ENCODE measurements at regions not wholly inside any gene's neighbourhood (a gene's known extent, or its start where the extent isn't known, plus 50 kb on each side); places are given as distances from the start of the nearest gene placed in this dataset.

GRCh38 chr6:97456070-97456469 lies 173.1 kb upstream of the MMS22L start:
- no peaks in the 10 kb centered on the region for H3K9me3 Mint-ChIP-seq (ENCODE audit: low read depth)
- DNase-seq (no peak), ATAC-seq (no peak)
- peaks cover 7% of the 10 kb centered on the region for H3K27me3 Mint-ChIP-seq
- H3K36me3 Mint-ChIP-seq (ENCODE audit: low read depth): no peaks in the 10 kb centered on the region
- no peaks in the 10 kb centered on the region for H3K4me1 Mint-ChIP-seq
- no peak overlapping the region for H3K27ac Mint-ChIP-seq
- ChIA-PET CTCF (no interaction called here), POLR2A (no interaction called here)
- no peak overlapping the region for H3K4me3 Mint-ChIP-seq
- intact Hi-C loops (cut with DNase I, micrococcal nuclease): no loop called here

- no peak for ATAC-seq
- ChIA-PET POLR2A (no interaction called here), CTCF (interaction anchor here (1.4 kb wide), 1 partner anchor 14 kb away, joined by 4 read pairs; no protein-coding TSS in a partner anchor)
- Mint-ChIP-seq H3K36me3 (ENCODE audit: low read depth) (no peaks in the 10 kb centered on the region), H3K4me1 (no peaks in the 10 kb centered on the region), H3K9me3 (ENCODE audit: low read depth) (no peaks in the 10 kb centered on the region), H3K4me3 (no peak overlapping the region), H3K27me3 (peaks cover 7% of the 10 kb centered on the region), H3K27ac (no peak overlapping the region)
- intact Hi-C loops (cut with DNase I, micrococcal nuclease): no loop called here
- DNase-seq: no peak
Observed at GRCh38 chr6:97459535-97459934, 176.5 kb upstream of the MMS22L start.

GRCh38 chr6:97459986-97460385 lies 177.0 kb upstream of the MMS22L start:
- H3K4me1 Mint-ChIP-seq: no peaks in the 10 kb centered on the region
- no peak overlapping the region for H3K27ac Mint-ChIP-seq
- no peak for DNase-seq
- no peak for ATAC-seq
- intact Hi-C loops (cut with DNase I, micrococcal nuclease): no loop called here
- ChIA-PET CTCF (interaction anchor here (1.4 kb wide), 1 partner anchor 13 kb away, joined by 4 read pairs; no protein-coding TSS in a partner anchor), POLR2A (no interaction called here)
- no peaks in the 10 kb centered on the region for H3K9me3 Mint-ChIP-seq (ENCODE audit: low read depth)
- peaks cover 7% of the 10 kb centered on the region for H3K27me3 Mint-ChIP-seq
- H3K36me3 Mint-ChIP-seq (ENCODE audit: low read depth): no peaks in the 10 kb centered on the region
- H3K4me3 Mint-ChIP-seq: no peak overlapping the region

- ChIA-PET CTCF (interaction anchor here (0.7 kb wide), 1 partner anchor 1634 kb away, joined by 3 read pairs; no protein-coding TSS in a partner anchor), POLR2A (no interaction called here)
- Mint-ChIP-seq H3K4me1 (no peaks in the 10 kb centered on the region), H3K36me3 (ENCODE audit: low read depth) (no peaks in the 10 kb centered on the region), H3K9me3 (ENCODE audit: low read depth) (no peaks in the 10 kb centered on the region), H3K4me3 (no peak overlapping the region), H3K27ac (no peak overlapping the region), H3K27me3 (peaks cover 7% of the 10 kb centered on the region)
- intact Hi-C loops (cut with DNase I, micrococcal nuclease): no loop called here
- ATAC-seq (no peak), DNase-seq (no peak)
Observed at GRCh38 chr6:97460394-97461080, 177.5 kb upstream of the MMS22L start.

DNA sequence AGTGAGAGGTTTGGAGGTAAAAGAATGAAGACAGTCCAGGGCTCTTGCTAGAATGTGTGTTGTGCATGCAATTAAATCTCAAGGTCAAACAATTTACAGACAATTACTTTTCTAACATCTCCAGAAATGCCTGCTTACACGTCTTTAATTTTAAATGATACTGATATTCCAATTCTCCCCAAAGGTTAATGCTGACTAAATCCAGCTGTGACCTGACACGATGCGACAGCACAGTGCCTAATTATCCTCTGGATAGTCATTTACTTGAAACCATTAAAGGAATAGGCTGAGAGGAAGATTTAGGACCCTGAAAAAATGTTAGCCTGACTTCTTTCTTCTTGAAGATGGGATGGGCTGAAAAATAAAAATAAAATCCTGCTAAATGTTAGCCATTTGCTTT lies 178.2 kb upstream of the MMS22L start:
- H3K27me3 Mint-ChIP-seq: peaks cover 7% of the 10 kb centered on the region
- no peak for DNase-seq
- H3K9me3 Mint-ChIP-seq (ENCODE audit: low read depth): no peaks in the 10 kb centered on the region
- no peaks in the 10 kb centered on the region for H3K4me1 Mint-ChIP-seq
- H3K4me3 Mint-ChIP-seq: no peak overlapping the region
- no peak overlapping the region for H3K27ac Mint-ChIP-seq
- no peaks in the 10 kb centered on the region for H3K36me3 Mint-ChIP-seq (ENCODE audit: low read depth)
- CTCF ChIA-PET: no interaction called here
- no peak for ATAC-seq
- intact Hi-C loops (cut with DNase I, micrococcal nuclease): no loop called here
- POLR2A ChIA-PET: no interaction called here

- ATAC-seq: no peak
- DNase-seq: no peak
- Mint-ChIP-seq H3K9me3 (ENCODE audit: low read depth) (no peaks in the 10 kb centered on the region), H3K27ac (no peak overlapping the region), H3K27me3 (peaks cover 7% of the 10 kb centered on the region), H3K36me3 (ENCODE audit: low read depth) (no peaks in the 10 kb centered on the region), H3K4me1 (no peaks in the 10 kb centered on the region), H3K4me3 (no peak overlapping the region)
- POLR2A ChIA-PET: no interaction called here
- CTCF ChIA-PET: interaction anchor here (0.9 kb wide), 1 partner anchor 13 kb away, joined by 3 read pairs; no protein-coding TSS in a partner anchor
- intact Hi-C loops (cut with DNase I, micrococcal nuclease): no loop called here
Observed at GRCh38 chr6:97462031-97462430, 179.0 kb upstream of the MMS22L start.

DNA sequence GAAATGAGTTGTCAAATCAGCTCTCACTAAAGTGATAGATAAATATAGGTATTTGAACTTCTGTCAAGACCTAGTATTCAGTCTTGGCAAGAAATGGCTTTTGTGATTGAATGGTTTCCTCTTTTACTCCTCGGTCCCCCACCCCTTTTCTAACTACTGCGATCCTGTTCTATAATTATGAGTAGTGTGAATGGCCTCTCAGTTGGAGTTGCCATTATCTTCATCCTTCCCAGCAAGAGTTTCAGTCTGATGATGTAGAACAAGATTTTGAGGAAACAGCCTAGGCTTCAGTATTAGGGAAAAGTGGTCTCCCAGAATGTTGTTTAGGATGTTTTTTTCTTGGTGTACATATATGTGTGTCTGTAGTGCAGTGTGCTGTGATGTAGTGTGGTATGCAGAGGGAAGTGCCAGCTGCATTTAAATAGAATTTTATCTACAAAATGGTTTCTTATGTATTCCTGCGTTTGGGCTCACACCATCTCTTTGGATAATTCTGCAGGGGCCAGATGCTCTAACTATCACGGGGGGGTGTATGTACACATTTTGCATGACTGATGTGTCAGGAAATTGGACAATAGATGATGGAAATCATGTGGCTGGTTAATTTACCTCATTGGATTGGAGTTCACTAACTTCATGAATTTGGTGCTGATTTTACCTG lies 180.1 kb upstream of the MMS22L start:
- H3K27ac Mint-ChIP-seq: no peak overlapping the region
- ATAC-seq (no peak), DNase-seq (no peak)
- intact Hi-C loops (cut with DNase I, micrococcal nuclease): no loop called here
- no peaks in the 10 kb centered on the region for H3K36me3 Mint-ChIP-seq (ENCODE audit: low read depth)
- H3K9me3 Mint-ChIP-seq (ENCODE audit: low read depth): no peaks in the 10 kb centered on the region
- ChIA-PET CTCF (no interaction called here), POLR2A (no interaction called here)
- H3K4me3 Mint-ChIP-seq: no peak overlapping the region
- no peaks in the 10 kb centered on the region for H3K4me1 Mint-ChIP-seq
- peaks cover 9% of the 10 kb centered on the region for H3K27me3 Mint-ChIP-seq

- CTCF ChIA-PET: no interaction called here
Observed at GRCh38 chr6:97465877-97466561, 183.0 kb upstream of the MMS22L start.

GRCh38 chr6:97468981-97469380 lies 186.0 kb upstream of the MMS22L start:
- DNase-seq (no peak), ATAC-seq (no peak)
- H3K4me1 Mint-ChIP-seq: no peaks in the 10 kb centered on the region
- H3K27me3 Mint-ChIP-seq: peaks cover 4% of the 10 kb centered on the region
- no peaks in the 10 kb centered on the region for H3K36me3 Mint-ChIP-seq (ENCODE audit: low read depth)
- H3K4me3 Mint-ChIP-seq: no peak overlapping the region
- POLR2A ChIA-PET: no interaction called here
- no peak overlapping the region for H3K27ac Mint-ChIP-seq
- CTCF ChIA-PET: interaction anchor here (0.7 kb wide), 1 partner anchor 1311 kb away, joined by 3 read pairs; no protein-coding TSS in a partner anchor
- intact Hi-C loops (cut with DNase I, micrococcal nuclease): no loop called here
- H3K9me3 Mint-ChIP-seq (ENCODE audit: low read depth): no peaks in the 10 kb centered on the region

More at GRCh38 chr6:97465877-97466561, 183.0 kb upstream of the MMS22L start:
- H3K27me3 Mint-ChIP-seq: peaks cover 8% of the 10 kb centered on the region
- no peaks in the 10 kb centered on the region for H3K36me3 Mint-ChIP-seq (ENCODE audit: low read depth)
- H3K4me3 Mint-ChIP-seq: no peak overlapping the region
- DNase-seq (no peak), ATAC-seq (no peak)
- H3K9me3 Mint-ChIP-seq (ENCODE audit: low read depth): no peaks in the 10 kb centered on the region
- intact Hi-C loops (cut with DNase I, micrococcal nuclease): no loop called here
- POLR2A ChIA-PET: no interaction called here
- H3K27ac Mint-ChIP-seq: no peak overlapping the region
- H3K4me1 Mint-ChIP-seq: no peaks in the 10 kb centered on the region

- CTCF ChIA-PET: interaction anchor here (0.6 to 0.8 kb wide), 3 partner anchors 12 to 1310 kb away, joined by 3 to 4 read pairs (median 3); no protein-coding TSS in a partner anchor
- intact Hi-C loops (cut with DNase I, micrococcal nuclease): no loop called here
- ATAC-seq (no peak), DNase-seq (no peak)
- Mint-ChIP-seq H3K27me3 (peaks cover 4% of the 10 kb centered on the region), H3K9me3 (ENCODE audit: low read depth) (no peaks in the 10 kb centered on the region), H3K4me1 (no peaks in the 10 kb centered on the region), H3K4me3 (no peak overlapping the region), H3K27ac (no peak overlapping the region), H3K36me3 (ENCODE audit: low read depth) (no peaks in the 10 kb centered on the region)
- POLR2A ChIA-PET: no interaction called here
Observed at GRCh38 chr6:97469451-97469850, 186.4 kb upstream of the MMS22L start.

- Mint-ChIP-seq H3K4me3 (no peak overlapping the region), H3K27me3 (peaks cover 4% of the 10 kb centered on the region), H3K27ac (no peak overlapping the region), H3K9me3 (ENCODE audit: low read depth) (no peaks in the 10 kb centered on the region), H3K4me1 (no peaks in the 10 kb centered on the region), H3K36me3 (ENCODE audit: low read depth) (no peaks in the 10 kb centered on the region)
- ATAC-seq (no peak), DNase-seq (no peak)
- intact Hi-C loops (cut with DNase I, micrococcal nuclease): no loop called here
- CTCF ChIA-PET: no interaction called here
- POLR2A ChIA-PET: interaction anchor here (0.6 kb wide), 1 partner anchor 317 kb away, joined by 3 read pairs; no protein-coding TSS in a partner anchor
Observed at GRCh38 chr6:97470322-97470721, 187.3 kb upstream of the MMS22L start.

DNA sequence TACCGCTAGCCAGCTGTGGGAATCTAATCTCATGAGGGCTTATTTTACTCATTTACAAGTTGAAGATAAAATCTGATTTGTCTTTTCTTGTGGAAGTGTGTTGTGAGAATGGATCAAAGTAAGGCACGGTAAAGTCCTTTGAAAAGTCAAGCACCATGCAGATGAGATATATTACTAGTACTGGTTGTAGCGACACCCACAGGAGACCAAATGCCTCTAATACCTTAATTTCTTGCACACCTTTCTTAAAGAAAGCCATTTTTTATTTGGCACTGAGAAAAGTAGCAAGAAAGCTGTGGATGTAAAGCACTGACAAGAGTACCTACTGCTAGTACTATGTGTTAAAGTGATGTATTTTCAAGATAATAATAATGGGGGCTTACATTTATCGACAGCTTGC lies 191.0 kb upstream of the MMS22L start:
- no peak for DNase-seq
- ATAC-seq: no peak
- POLR2A ChIA-PET: no interaction called here
- H3K27ac Mint-ChIP-seq: no peak overlapping the region
- CTCF ChIA-PET: interaction anchor here (0.6 kb wide), 1 partner anchor 1895 kb away, joined by 3 read pairs; no protein-coding TSS in a partner anchor
- H3K4me1 Mint-ChIP-seq: no peaks in the 10 kb centered on the region
- no peak overlapping the region for H3K4me3 Mint-ChIP-seq
- no peaks in the 10 kb centered on the region for H3K9me3 Mint-ChIP-seq (ENCODE audit: low read depth)
- intact Hi-C loops (cut with DNase I, micrococcal nuclease): no loop called here
- no peaks in the 10 kb centered on the region for H3K36me3 Mint-ChIP-seq (ENCODE audit: low read depth)
- peaks cover 2% of the 10 kb centered on the region for H3K27me3 Mint-ChIP-seq
